ENCODE measurements at regions not wholly inside any gene's neighbourhood (a gene's known extent, or its start where the extent isn't known, plus 50 kb on each side); places are given as distances from the start of the nearest gene placed in this dataset.

- H3K36me3 Mint-ChIP-seq (ENCODE audit: low read depth): no peaks in the 10 kb centered on the region
- H3K9me3 Mint-ChIP-seq: no peaks in the 10 kb centered on the region
- H3K27me3 Mint-ChIP-seq (ENCODE audit: low read depth): no peaks in the 10 kb centered on the region
- no peak overlapping the region for H3K27ac Mint-ChIP-seq
- no peaks in the 10 kb centered on the region for H3K4me1 Mint-ChIP-seq (ENCODE audit: low read depth)
- no peak overlapping the region for H3K4me3 Mint-ChIP-seq
These were observed 194.5 kb downstream of the PSAT1 start for GRCh38 chr9:78491402-78491801.

- Mint-ChIP-seq H3K27me3 (ENCODE audit: low read depth) (no peaks in the 10 kb centered on the region), H3K4me3 (no peak overlapping the region), H3K36me3 (ENCODE audit: low read depth) (no peaks in the 10 kb centered on the region), H3K27ac (no peak overlapping the region), H3K9me3 (no peaks in the 10 kb centered on the region), H3K4me1 (ENCODE audit: low read depth) (no peaks in the 10 kb centered on the region)
These were observed 196.3 kb downstream of the PSAT1 start for GRCh38 chr9:78493166-78493742.

GRCh38 chr9:78502566-78502965 is 205.6 kb downstream of the PSAT1 start:
- no peaks in the 10 kb centered on the region for H3K9me3 Mint-ChIP-seq
- no peaks in the 10 kb centered on the region for H3K36me3 Mint-ChIP-seq (ENCODE audit: low read depth)
- no peaks in the 10 kb centered on the region for H3K27me3 Mint-ChIP-seq (ENCODE audit: low read depth)
- no peak overlapping the region for H3K4me3 Mint-ChIP-seq
- no peaks in the 10 kb centered on the region for H3K4me1 Mint-ChIP-seq (ENCODE audit: low read depth)
- no peak overlapping the region for H3K27ac Mint-ChIP-seq

GRCh38 chr9:78505546-78505945 is 208.6 kb downstream of the PSAT1 start:
- H3K36me3 Mint-ChIP-seq (ENCODE audit: low read depth): no peaks in the 10 kb centered on the region
- no peak overlapping the region for H3K4me3 Mint-ChIP-seq
- H3K9me3 Mint-ChIP-seq: no peaks in the 10 kb centered on the region
- H3K27me3 Mint-ChIP-seq (ENCODE audit: low read depth): no peaks in the 10 kb centered on the region
- no peaks in the 10 kb centered on the region for H3K4me1 Mint-ChIP-seq (ENCODE audit: low read depth)
- H3K27ac Mint-ChIP-seq: no peak overlapping the region

- no peak overlapping the region for H3K4me3 Mint-ChIP-seq
- H3K36me3 Mint-ChIP-seq (ENCODE audit: low read depth): no peaks in the 10 kb centered on the region
- H3K4me1 Mint-ChIP-seq (ENCODE audit: low read depth): no peaks in the 10 kb centered on the region
- H3K27ac Mint-ChIP-seq: no peak overlapping the region
- H3K27me3 Mint-ChIP-seq (ENCODE audit: low read depth): no peaks in the 10 kb centered on the region
- no peaks in the 10 kb centered on the region for H3K9me3 Mint-ChIP-seq
These were observed 210.1 kb downstream of the PSAT1 start for GRCh38 chr9:78507037-78507436.

- H3K36me3 Mint-ChIP-seq (ENCODE audit: low read depth): no peaks in the 10 kb centered on the region
- no peaks in the 10 kb centered on the region for H3K4me1 Mint-ChIP-seq (ENCODE audit: low read depth)
- no peaks in the 10 kb centered on the region for H3K27me3 Mint-ChIP-seq (ENCODE audit: low read depth)
- no peak overlapping the region for H3K4me3 Mint-ChIP-seq
- H3K27ac Mint-ChIP-seq: no peak overlapping the region
- H3K9me3 Mint-ChIP-seq: no peaks in the 10 kb centered on the region
These were observed 213.1 kb downstream of the PSAT1 start for GRCh38 chr9:78510035-78510434.

- Mint-ChIP-seq H3K9me3 (peaks cover 5% of the 10 kb centered on the region), H3K4me3 (no peak overlapping the region), H3K36me3 (ENCODE audit: low read depth) (no peaks in the 10 kb centered on the region), H3K27me3 (ENCODE audit: low read depth) (no peaks in the 10 kb centered on the region), H3K27ac (no peak overlapping the region), H3K4me1 (ENCODE audit: low read depth) (no peaks in the 10 kb centered on the region)
These were observed 218.2 kb downstream of the PSAT1 start for GRCh38 chr9:78515108-78515507.

GRCh38 chr9:78519786-78520185 is 222.9 kb downstream of the PSAT1 start:
- Mint-ChIP-seq H3K9me3 (peaks cover 23% of the 10 kb centered on the region), H3K27me3 (ENCODE audit: low read depth) (no peaks in the 10 kb centered on the region), H3K27ac (no peak overlapping the region), H3K4me3 (no peak overlapping the region), H3K4me1 (ENCODE audit: low read depth) (no peaks in the 10 kb centered on the region), H3K36me3 (ENCODE audit: low read depth) (peaks cover 6% of the 10 kb centered on the region)

GRCh38 chr9:78521680-78522079 is 224.8 kb downstream of the PSAT1 start:
- Mint-ChIP-seq H3K27me3 (ENCODE audit: low read depth) (no peaks in the 10 kb centered on the region), H3K36me3 (ENCODE audit: low read depth) (peaks cover 6% of the 10 kb centered on the region), H3K4me3 (no peak overlapping the region), H3K27ac (no peak overlapping the region), H3K4me1 (ENCODE audit: low read depth) (no peaks in the 10 kb centered on the region), H3K9me3 (peaks cover 23% of the 10 kb centered on the region)

- H3K4me3 Mint-ChIP-seq: no peak overlapping the region
- no peak overlapping the region for H3K27ac Mint-ChIP-seq
- peaks cover 6% of the 10 kb centered on the region for H3K36me3 Mint-ChIP-seq (ENCODE audit: low read depth)
- H3K4me1 Mint-ChIP-seq (ENCODE audit: low read depth): no peaks in the 10 kb centered on the region
- no peaks in the 10 kb centered on the region for H3K27me3 Mint-ChIP-seq (ENCODE audit: low read depth)
- peaks cover 8% of the 10 kb centered on the region for H3K9me3 Mint-ChIP-seq
These were observed 229.1 kb downstream of the PSAT1 start for GRCh38 chr9:78525986-78526560.

- Mint-ChIP-seq H3K27me3 (ENCODE audit: low read depth) (no peaks in the 10 kb centered on the region), H3K27ac (no peak overlapping the region), H3K9me3 (no peaks in the 10 kb centered on the region), H3K36me3 (ENCODE audit: low read depth) (no peaks in the 10 kb centered on the region), H3K4me1 (ENCODE audit: low read depth) (no peaks in the 10 kb centered on the region), H3K4me3 (no peak overlapping the region)
These were observed 236.6 kb downstream of the PSAT1 start for GRCh38 chr9:78533500-78533899.

GRCh38 chr9:78539188-78539587 is 242.3 kb downstream of the PSAT1 start:
- Mint-ChIP-seq H3K36me3 (ENCODE audit: low read depth) (no peaks in the 10 kb centered on the region), H3K4me3 (no peak overlapping the region), H3K27me3 (ENCODE audit: low read depth) (no peaks in the 10 kb centered on the region)

GRCh38 chr9:78539904-78540303 is 243.0 kb downstream of the PSAT1 start:
- Mint-ChIP-seq H3K27me3 (ENCODE audit: low read depth) (no peaks in the 10 kb centered on the region), H3K4me3 (no peak overlapping the region), H3K9me3 (no peaks in the 10 kb centered on the region), H3K36me3 (ENCODE audit: low read depth) (no peaks in the 10 kb centered on the region), H3K4me1 (ENCODE audit: low read depth) (no peaks in the 10 kb centered on the region), H3K27ac (no peak overlapping the region)

More at GRCh38 chr9:78539188-78539587, 242.3 kb downstream of the PSAT1 start:
- Mint-ChIP-seq H3K27ac (no peak overlapping the region), H3K9me3 (no peaks in the 10 kb centered on the region), H3K4me1 (ENCODE audit: low read depth) (no peaks in the 10 kb centered on the region)

GRCh38 chr9:78541868-78542443 is 245.0 kb downstream of the PSAT1 start:
- no peaks in the 10 kb centered on the region for H3K27me3 Mint-ChIP-seq (ENCODE audit: low read depth)
- H3K27ac Mint-ChIP-seq: no peak overlapping the region

GRCh38 chr9:78542491-78543181 is 245.7 kb downstream of the PSAT1 start:
- Mint-ChIP-seq H3K36me3 (ENCODE audit: low read depth) (no peaks in the 10 kb centered on the region), H3K4me1 (ENCODE audit: low read depth) (no peaks in the 10 kb centered on the region), H3K27ac (no peak overlapping the region)

More at GRCh38 chr9:78541868-78542443, 245.0 kb downstream of the PSAT1 start:
- H3K4me1 Mint-ChIP-seq (ENCODE audit: low read depth): no peaks in the 10 kb centered on the region
- H3K36me3 Mint-ChIP-seq (ENCODE audit: low read depth): no peaks in the 10 kb centered on the region
- no peaks in the 10 kb centered on the region for H3K9me3 Mint-ChIP-seq
- no peak overlapping the region for H3K4me3 Mint-ChIP-seq

More at GRCh38 chr9:78542491-78543181, 245.7 kb downstream of the PSAT1 start:
- no peak overlapping the region for H3K4me3 Mint-ChIP-seq
- H3K27me3 Mint-ChIP-seq (ENCODE audit: low read depth): no peaks in the 10 kb centered on the region
- H3K9me3 Mint-ChIP-seq: no peaks in the 10 kb centered on the region

Measured in T-helper 1 cell treated with Interleukin-12 subunit alpha and Interleukin-12 subunit beta and Interleukin-4 antibody, amounts not matched to agents 30 μg/mL and 1 μg/mL, for 36 hours (primary cell).